ENCODE measurements at regions not wholly inside any gene's neighbourhood (a gene's known extent, or its start where the extent isn't known, plus 50 kb on each side); places are given as distances from the start of the nearest gene placed in this dataset.

DNA sequence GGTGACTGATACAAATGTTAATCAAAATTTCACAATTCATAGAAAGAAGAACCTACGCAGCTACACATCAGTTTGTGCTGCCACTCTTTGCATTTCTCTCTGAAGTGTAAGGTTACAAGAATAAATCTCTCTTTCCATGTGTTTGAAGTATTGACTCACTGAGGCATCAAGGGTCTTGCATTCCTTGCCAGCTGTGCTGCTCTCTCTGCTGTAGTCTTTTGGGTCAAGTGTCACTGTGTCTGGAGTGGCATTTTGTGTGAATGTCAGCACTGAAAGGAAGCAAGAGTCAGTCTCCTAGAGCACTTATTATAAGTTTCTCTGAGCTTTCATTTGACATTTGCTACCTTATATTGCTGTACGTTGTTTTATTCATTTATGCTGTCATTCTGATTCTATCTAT, 1696.1 kb upstream of the LRRTM1 start:
- Mint-ChIP-seq H3K9me3 (no peaks in the 10 kb centered on the region), H3K36me3 (no peaks in the 10 kb centered on the region), H3K4me3 (no peak overlapping the region), H3K27me3 (no peaks in the 10 kb centered on the region), H3K4me1 (ENCODE audit: unreplicated experiment) (no peaks in the 10 kb centered on the region), H3K27ac (no peak overlapping the region)
- TF ChIP-seq, protein P1, sequence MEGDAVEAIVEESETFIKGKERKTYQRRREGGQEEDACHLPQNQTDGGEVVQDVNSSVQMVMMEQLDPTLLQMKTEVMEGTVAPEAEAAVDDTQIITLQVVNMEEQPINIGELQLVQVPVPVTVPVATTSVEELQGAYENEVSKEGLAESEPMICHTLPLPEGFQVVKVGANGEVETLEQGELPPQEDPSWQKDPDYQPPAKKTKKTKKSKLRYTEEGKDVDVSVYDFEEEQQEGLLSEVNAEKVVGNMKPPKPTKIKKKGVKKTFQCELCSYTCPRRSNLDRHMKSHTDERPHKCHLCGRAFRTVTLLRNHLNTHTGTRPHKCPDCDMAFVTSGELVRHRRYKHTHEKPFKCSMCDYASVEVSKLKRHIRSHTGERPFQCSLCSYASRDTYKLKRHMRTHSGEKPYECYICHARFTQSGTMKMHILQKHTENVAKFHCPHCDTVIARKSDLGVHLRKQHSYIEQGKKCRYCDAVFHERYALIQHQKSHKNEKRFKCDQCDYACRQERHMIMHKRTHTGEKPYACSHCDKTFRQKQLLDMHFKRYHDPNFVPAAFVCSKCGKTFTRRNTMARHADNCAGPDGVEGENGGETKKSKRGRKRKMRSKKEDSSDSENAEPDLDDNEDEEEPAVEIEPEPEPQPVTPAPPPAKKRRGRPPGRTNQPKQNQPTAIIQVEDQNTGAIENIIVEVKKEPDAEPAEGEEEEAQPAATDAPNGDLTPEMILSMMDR (conservative IDR thresholded peaks at IDR 0.05), result no peak
- no peak for DNase-seq (ENCODE audit: extremely low spot score, unreplicated experiment)

DNA sequence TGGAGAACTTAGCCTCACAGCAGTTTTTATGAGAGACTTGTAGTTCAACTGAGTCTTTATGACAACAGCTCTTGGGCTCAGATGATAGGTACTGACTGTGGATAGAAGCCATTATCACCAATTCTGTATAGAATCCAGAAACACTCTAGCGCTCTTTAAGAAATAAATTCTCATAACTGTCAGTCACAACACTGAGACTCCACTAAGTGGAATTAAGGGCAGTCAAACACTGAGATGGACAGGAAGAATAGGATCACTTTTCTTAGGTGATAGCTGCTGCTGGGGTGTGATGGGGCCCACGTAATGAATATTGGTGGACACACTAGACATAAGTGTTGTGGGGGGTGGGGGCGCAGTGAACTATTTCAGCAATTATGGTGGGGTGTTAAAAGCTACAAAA, 1691.8 kb upstream of the LRRTM1 start:
- no peaks in the 10 kb centered on the region for H3K27me3 Mint-ChIP-seq
- no peak for DNase-seq (ENCODE audit: extremely low spot score, unreplicated experiment)
- H3K4me3 Mint-ChIP-seq, result no peak overlapping the region
- no peak overlapping the region for H3K27ac Mint-ChIP-seq
- H3K4me1 Mint-ChIP-seq (ENCODE audit: unreplicated experiment), result no peaks in the 10 kb centered on the region
- H3K36me3 Mint-ChIP-seq, result no peaks in the 10 kb centered on the region
- no peaks in the 10 kb centered on the region for H3K9me3 Mint-ChIP-seq
- TF ChIP-seq, protein P1 (conservative IDR thresholded peaks at IDR 0.05), result no peak

DNA sequence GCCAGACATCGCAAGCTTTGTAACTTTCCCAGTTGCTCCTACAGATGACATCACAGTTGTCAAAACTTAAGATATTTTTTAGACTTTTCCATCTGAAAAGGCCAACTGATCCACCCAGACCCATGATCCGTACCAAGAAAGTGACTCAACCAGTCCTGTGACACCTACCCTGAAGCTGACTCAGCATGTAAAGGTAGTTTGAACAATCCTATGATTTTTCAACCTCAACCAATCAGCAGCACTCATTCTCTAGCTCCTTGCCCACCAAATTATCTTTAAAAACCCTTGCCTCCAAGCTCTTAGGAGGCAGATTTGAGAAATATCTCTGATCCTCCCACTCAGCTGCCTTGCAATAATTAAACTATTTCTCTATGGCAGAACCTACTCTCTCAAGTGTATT, 1686.7 kb upstream of the LRRTM1 start:
- H3K4me1 Mint-ChIP-seq (ENCODE audit: unreplicated experiment), result no peaks in the 10 kb centered on the region
- DNase-seq (ENCODE audit: extremely low spot score, unreplicated experiment), result no peak
- H3K27me3 Mint-ChIP-seq, result no peaks in the 10 kb centered on the region
- H3K36me3 Mint-ChIP-seq, result no peaks in the 10 kb centered on the region
- no peak overlapping the region for H3K27ac Mint-ChIP-seq
- TF ChIP-seq, protein P1 (conservative IDR thresholded peaks at IDR 0.05), result no peak
- no peaks in the 10 kb centered on the region for H3K9me3 Mint-ChIP-seq
- no peak overlapping the region for H3K4me3 Mint-ChIP-seq

DNA sequence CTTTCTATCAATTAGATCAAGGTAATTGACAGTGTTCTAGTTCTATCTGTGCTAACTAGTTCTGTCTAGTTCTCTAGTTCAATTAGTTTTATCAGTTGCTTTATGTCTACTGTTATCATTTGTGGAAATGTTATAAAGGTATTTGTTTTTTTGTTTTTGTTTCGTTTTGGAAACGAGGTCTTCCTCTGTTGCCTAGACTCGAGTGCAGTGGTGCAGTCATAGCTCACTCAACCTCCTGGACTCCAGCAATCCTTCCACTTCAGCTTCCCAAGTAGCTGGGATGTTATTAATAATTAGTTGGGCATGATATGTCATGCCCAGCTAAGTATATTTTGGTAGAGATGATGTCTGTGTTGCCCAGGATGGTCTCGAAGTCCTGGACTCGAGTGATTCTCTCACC, 1682.8 kb upstream of the LRRTM1 start:
- Mint-ChIP-seq H3K4me3 (no peak overlapping the region), H3K27me3 (no peaks in the 10 kb centered on the region), H3K9me3 (no peaks in the 10 kb centered on the region), H3K27ac (no peak overlapping the region), H3K4me1 (ENCODE audit: unreplicated experiment) (no peaks in the 10 kb centered on the region), H3K36me3 (no peaks in the 10 kb centered on the region)
- no peak for DNase-seq (ENCODE audit: extremely low spot score, unreplicated experiment)
- TF ChIP-seq, protein P1 (conservative IDR thresholded peaks at IDR 0.05), result no peak

DNA sequence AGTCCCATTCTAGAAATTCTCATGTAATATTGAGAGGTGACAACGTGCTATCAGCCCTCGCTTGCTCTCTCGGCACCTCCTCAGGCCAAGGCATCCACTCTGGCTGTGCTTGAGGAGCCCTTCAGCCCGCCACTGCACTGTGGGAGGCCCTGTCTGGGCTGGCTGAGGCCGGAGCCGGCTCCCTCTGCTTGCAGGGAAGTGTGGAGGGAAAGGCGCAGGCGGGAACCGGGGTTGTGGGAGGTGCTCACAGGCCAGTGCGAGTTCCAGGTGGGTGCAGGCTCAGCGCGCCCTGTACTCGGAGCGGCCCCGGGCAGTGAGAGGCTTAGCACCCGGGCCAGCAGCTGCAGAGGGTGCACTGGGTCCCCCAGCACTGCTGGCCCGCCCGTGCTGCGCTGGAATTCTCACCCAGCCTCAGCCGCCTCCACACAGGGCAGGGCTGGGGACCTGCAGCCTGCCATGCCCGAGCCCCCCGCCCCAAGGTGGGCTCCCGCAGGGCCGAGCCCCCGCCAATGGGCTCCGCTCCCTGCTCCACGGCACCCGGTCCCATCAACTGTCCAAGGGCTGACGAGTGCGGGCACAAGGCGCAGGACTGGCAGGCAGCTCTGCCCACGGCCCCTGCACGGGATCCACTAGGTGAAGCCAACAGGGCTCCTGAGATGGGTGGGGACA, 1680.6 kb upstream of the LRRTM1 start:
- TF ChIP-seq, protein P1 (conservative IDR thresholded peaks at IDR 0.05), result no peak
- Mint-ChIP-seq H3K4me1 (ENCODE audit: unreplicated experiment) (no peaks in the 10 kb centered on the region), H3K36me3 (no peaks in the 10 kb centered on the region), H3K27ac (no peak overlapping the region), H3K4me3 (no peak overlapping the region), H3K27me3 (no peaks in the 10 kb centered on the region), H3K9me3 (no peaks in the 10 kb centered on the region)
- no peak for DNase-seq (ENCODE audit: extremely low spot score, unreplicated experiment)

DNA sequence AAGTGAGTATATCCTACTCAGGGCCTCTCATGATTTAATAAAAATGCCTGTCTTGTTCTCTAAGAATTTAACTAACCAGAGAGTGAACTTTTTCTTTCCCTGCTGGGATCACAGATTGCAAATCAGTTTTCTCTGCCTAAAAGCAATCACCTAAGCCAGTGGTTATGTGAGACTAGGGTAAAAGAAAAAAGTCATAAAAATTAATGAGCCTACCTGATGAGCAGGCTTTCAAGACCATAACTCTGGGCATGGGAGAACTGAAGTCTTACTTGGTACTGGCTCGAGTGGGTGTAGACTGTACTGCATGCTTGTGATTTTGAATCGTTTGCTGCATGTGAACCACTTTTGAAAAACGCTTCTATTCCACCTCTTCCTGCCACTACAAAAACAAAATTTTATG, 1677.0 kb upstream of the LRRTM1 start:
- H3K36me3 Mint-ChIP-seq, result no peaks in the 10 kb centered on the region
- H3K4me3 Mint-ChIP-seq, result no peak overlapping the region
- no peaks in the 10 kb centered on the region for H3K9me3 Mint-ChIP-seq
- no peaks in the 10 kb centered on the region for H3K4me1 Mint-ChIP-seq (ENCODE audit: unreplicated experiment)
- TF ChIP-seq, protein P1 (conservative IDR thresholded peaks at IDR 0.05), result no peak
- no peaks in the 10 kb centered on the region for H3K27me3 Mint-ChIP-seq
- no peak overlapping the region for H3K27ac Mint-ChIP-seq
- no peak for DNase-seq (ENCODE audit: extremely low spot score, unreplicated experiment)
